Erythroblast (primary cell): ENCODE measurements at regions not wholly inside any gene's neighbourhood (a gene's known extent, or its start where the extent isn't known, plus 50 kb on each side); places are given as distances from the start of the nearest gene placed in this dataset.

Experiments used
- GATA1 ChIP-seq: IDR thresholded peaks from 2 replicates; pipeline ENCODE4 v1.6.1; 2011; ENCODE audit warnings: low read depth, mild to moderate bottlenecking, control low read depth, low read length, moderate library complexity
- POLR2A ChIP-seq: IDR thresholded peaks from 2 replicates; pipeline ENCODE4 v1.6.1; 2011; ENCODE audit warnings: mild to moderate bottlenecking, low read length

GRCh38 chr15:39228889-39229288 lies 352.0 kb upstream of the THBS1 start:
- TF ChIP-seq POLR2A (no peak), GATA1 (no peak)
